KMS-11 (cell line): ENCODE measurements at regions not wholly inside any gene's neighbourhood (a gene's known extent, or its start where the extent isn't known, plus 50 kb on each side); places are given as distances from the start of the nearest gene placed in this dataset.

Source experiments
- H2AFZ ChIP-seq: fragments of 200-600 bp; sonication (generic); 2 replicates; pipeline ENCODE4 v1.6.1; 2016; ENCODE audit warnings: antibody characterized with exemption, mixed run types, low read depth
- H3K27ac ChIP-seq: fragments of 200-600 bp; sonication (generic); 2 replicates; pipeline ENCODE4 v1.6.1; 2016; ENCODE audit warnings: mild to moderate bottlenecking, mixed run types
- H3K27me3 ChIP-seq: fragments of 200-600 bp; sonication (generic); 2 replicates; pipeline ENCODE4 v1.6.1; 2017; ENCODE audit warnings: mild to moderate bottlenecking, low read depth, mixed run types, moderate library complexity; ENCODE audit not compliant: insufficient read depth
- H3K36me3 ChIP-seq: fragments of 200-600 bp; sonication (generic); 2 replicates; pipeline ENCODE4 v1.6.1; 2017; ENCODE audit warnings: mild to moderate bottlenecking, mixed run types; ENCODE audit not compliant: insufficient read depth
- H3K4me1 ChIP-seq: fragments of 200-600 bp; sonication (generic); 2 replicates; pipeline ENCODE4 v1.6.1; 2016; ENCODE audit warnings: mild to moderate bottlenecking, low read depth, mixed run types; ENCODE audit not compliant: poor library complexity, severe bottlenecking
- H3K4me2 ChIP-seq: fragments of 200-600 bp; sonication (generic); 2 replicates; pipeline ENCODE4 v1.7.0; 2016; ENCODE audit warnings: mild to moderate bottlenecking, mixed run types
- H3K4me3 ChIP-seq: fragments of 200-600 bp; sonication (generic); IDR thresholded peaks from 2 replicates; pipeline ENCODE4 v1.6.1; 2017; ENCODE audit warnings: low read depth, low read length, mixed read lengths; ENCODE audit not compliant: insufficient read depth
- H3K79me2 ChIP-seq: fragments of 200-600 bp; sonication (generic); 2 replicates; pipeline ENCODE4 v1.6.1; 2016; ENCODE audit warnings: low read depth, mixed run types; ENCODE audit not compliant: insufficient read depth
- H3K9ac ChIP-seq: fragments of 200-600 bp; sonication (generic); 2 replicates; pipeline ENCODE4 v1.6.1; 2016; ENCODE audit warnings: mild to moderate bottlenecking, mixed run types
- H4K20me1 ChIP-seq: fragments of 200-600 bp; sonication (generic); 2 replicates; pipeline ENCODE4 v1.6.1; 2016; ENCODE audit warnings: mild to moderate bottlenecking, mixed run types; ENCODE audit not compliant: insufficient read depth
- CTCF ChIP-seq: fragments of 200-600 bp; sonication (generic); conservative IDR thresholded peaks from 2 replicates; pipeline ENCODE4 v1.6.1; 2017; ENCODE audit warnings: low read depth, mild to moderate bottlenecking, antibody characterized with exemption, low read length, moderate library complexity, mixed read lengths

- Histone ChIP-seq H3K79me2 (no peaks in the 10 kb centered on the region), H3K4me1 (no peaks in the 10 kb centered on the region), H4K20me1 (no peaks in the 10 kb centered on the region), H3K27me3 (no peaks in the 10 kb centered on the region), H3K36me3 (no peaks in the 10 kb centered on the region), H3K27ac (no peak overlapping the region), H3K4me3 (no peak overlapping the region), H2AFZ (no peak overlapping the region), H3K4me2 (no peak overlapping the region), H3K9ac (no peak overlapping the region)
- no peak for TF ChIP-seq CTCF
Measured at GRCh38 chr9:1469996-1470395, 419.8 kb downstream of the DMRT2 start.

GRCh38 chr9:1473956-1474634, 423.9 kb downstream of the DMRT2 start:
- Histone ChIP-seq H3K9ac (no peak overlapping the region), H3K4me2 (no peak overlapping the region), H3K4me1 (no peaks in the 10 kb centered on the region), H4K20me1 (no peaks in the 10 kb centered on the region), H3K27ac (no peak overlapping the region), H3K79me2 (no peaks in the 10 kb centered on the region), H2AFZ (no peak overlapping the region), H3K27me3 (no peaks in the 10 kb centered on the region), H3K36me3 (no peaks in the 10 kb centered on the region), H3K4me3 (no peak overlapping the region)
- no peak for TF ChIP-seq CTCF

- Histone ChIP-seq H3K4me1 (no peaks in the 10 kb centered on the region), H3K9ac (no peak overlapping the region), H3K27me3 (no peaks in the 10 kb centered on the region), H3K36me3 (no peaks in the 10 kb centered on the region), H4K20me1 (no peaks in the 10 kb centered on the region), H3K79me2 (no peaks in the 10 kb centered on the region), H3K4me3 (no peak overlapping the region), H3K27ac (no peak overlapping the region), H3K4me2 (no peak overlapping the region), H2AFZ (no peak overlapping the region)
- no peak for TF ChIP-seq CTCF
Measured at GRCh38 chr9:1474671-1475070, 424.5 kb downstream of the DMRT2 start.

- Histone ChIP-seq H2AFZ (no peak overlapping the region), H3K27me3 (no peaks in the 10 kb centered on the region), H3K27ac (no peak overlapping the region)
Measured at GRCh38 chr9:1490341-1491232, 440.4 kb downstream of the DMRT2 start.

More at GRCh38 chr9:1490341-1491232, 440.4 kb downstream of the DMRT2 start:
- Histone ChIP-seq H3K4me2 (no peak overlapping the region), H3K9ac (no peak overlapping the region), H3K4me3 (no peak overlapping the region), H3K79me2 (no peaks in the 10 kb centered on the region), H4K20me1 (no peaks in the 10 kb centered on the region), H3K4me1 (no peaks in the 10 kb centered on the region), H3K36me3 (no peaks in the 10 kb centered on the region)
- TF ChIP-seq CTCF, result no peak
